AG10803 (cell line): ENCODE measurements at regions not wholly inside any gene's neighbourhood (a gene's known extent, or its start where the extent isn't known, plus 50 kb on each side); places are given as distances from the start of the nearest gene placed in this dataset.

ENCODE experiments used
- DNase-seq: peaks from one replicate; pipeline ENCODE4 v3.0.0; 2010; ENCODE audit warnings: low read depth
- H3K4me3 ChIP-seq: 2 replicates; pipeline ENCODE4 v1.5.1; 2011; ENCODE audit warnings: mild to moderate bottlenecking, low read length, control low read depth
- CTCF ChIP-seq: conservative IDR thresholded peaks from 2 replicates; pipeline ENCODE4 v1.5.1; 2011; ENCODE audit warnings: mild to moderate bottlenecking, low read length, control low read depth, inconsistent platforms

DNA sequence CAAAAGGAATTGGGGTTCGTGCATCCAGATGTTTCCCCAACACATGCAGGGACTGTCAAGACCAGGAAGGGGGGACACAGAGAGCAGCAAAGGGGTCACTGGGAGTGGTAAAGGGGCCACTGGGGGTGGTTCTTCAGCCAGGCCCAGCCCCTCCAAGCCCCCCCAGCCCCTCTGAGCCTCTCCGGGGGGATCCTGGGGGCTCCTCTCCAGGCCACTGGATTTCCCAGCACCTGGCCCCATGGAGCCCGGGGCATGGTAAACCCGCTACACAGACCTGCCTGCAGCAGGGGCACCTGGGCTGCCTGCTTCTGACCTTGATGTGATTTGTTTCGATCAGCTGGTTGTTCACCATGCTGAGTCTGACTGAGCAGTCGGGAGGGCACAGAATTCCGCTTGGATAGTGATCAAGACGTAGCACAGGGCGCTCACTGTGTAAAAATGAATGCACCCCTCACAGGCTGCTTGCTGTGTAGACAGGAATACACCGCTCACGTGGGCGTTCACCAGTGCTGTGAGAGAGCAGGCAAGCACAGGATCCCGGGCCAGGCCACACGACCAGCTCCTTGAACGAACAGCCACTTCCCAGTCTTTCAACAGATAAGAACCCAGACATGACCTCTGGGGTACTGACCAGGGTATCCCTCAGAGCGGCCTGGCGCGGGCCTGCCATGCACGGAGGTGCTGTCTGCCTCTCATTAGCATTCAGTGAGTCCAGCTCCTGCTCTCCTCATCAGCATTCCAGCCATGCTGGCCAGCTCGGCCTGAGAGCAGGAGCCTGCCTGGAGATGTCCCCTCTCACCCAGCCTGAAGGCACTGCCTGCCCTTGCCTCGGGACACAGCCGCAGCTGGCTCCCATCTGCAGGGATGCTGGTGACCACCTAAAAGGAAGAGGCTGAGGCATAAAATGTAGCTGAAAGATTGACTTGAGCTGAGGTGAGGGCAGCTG lies 73.3 kb upstream of the OTOS start:
- no peak overlapping the region for H3K4me3 ChIP-seq
- no peak for TF ChIP-seq CTCF
- no peak for DNase-seq

DNA sequence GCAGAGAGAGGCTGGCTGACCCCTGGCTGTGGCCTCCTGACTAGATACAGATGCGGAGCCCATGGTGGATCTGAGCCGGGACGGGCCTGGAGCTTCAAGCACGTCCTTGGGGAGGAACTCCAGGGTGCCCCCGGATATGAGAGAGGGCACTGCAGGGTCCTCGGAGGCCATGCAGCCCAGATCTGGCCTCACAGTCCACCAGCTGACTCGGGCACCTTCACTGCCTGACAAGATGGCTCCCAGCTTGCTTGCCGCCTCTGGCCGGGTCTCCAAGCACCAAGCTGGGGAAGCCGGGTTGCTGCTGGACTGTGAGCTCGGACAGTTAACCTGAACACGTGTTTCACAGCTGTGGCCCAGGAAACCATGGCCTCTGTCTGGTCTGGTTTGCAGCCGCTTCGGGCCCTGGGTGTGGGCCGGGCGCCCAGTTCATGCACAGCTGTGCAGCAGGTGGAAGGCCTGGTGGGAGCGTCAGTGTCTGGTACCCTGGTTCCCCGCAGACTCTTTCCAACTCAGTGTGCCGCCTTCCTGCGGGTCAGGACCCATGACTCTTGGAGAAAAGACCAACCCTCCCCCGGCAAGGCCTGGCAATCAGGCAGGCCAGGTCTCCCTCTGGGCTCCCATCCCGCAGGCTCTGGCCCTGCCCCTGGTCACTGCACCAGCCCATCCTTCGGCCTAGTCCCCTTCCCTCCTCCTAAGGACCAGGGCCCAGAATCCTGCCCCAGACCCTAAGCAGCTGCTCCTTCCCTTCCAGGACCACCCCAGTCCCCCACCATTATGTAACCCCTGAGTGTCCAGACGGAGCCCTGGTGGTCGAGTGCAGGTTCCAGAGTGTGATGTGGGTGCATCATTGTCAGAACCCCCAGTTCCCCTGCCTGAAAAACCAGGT lies 74.6 kb upstream of the OTOS start:
- peak; percentile 24 for DNase-seq
- TF ChIP-seq CTCF, result no peak
- H3K4me3 ChIP-seq, result no peak overlapping the region

- DNase-seq, result no peak
- no peak overlapping the region for H3K4me3 ChIP-seq
- no peak for TF ChIP-seq CTCF
Observed at GRCh38 chr2:240215676-240216051, 75.2 kb upstream of the OTOS start.

DNA sequence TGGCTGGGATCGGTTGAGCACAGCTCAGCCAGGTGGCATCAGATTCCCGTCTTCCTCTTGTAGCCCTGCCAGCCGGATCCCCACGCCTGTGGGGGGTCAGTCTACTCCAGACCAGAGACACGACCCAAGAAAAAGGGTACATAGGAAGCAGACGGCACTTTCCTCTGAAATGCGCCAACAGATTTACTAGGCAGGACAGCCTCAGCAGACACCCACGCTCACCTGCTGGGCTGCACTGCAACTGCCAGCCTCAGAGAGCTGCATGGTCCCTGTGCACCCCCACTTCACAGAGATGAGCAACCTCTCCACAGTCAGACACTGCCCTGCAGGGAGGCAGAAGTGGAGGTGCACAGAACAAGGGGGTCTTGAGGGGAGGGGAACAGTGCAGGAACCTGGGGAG lies 75.7 kb upstream of the OTOS start:
- H3K4me3 ChIP-seq, result no peak overlapping the region
- no peak for TF ChIP-seq CTCF
- no peak for DNase-seq

GRCh38 chr2:240217431-240218301 lies 77.2 kb upstream of the OTOS start:
- no peak for TF ChIP-seq CTCF
- DNase-seq, result no peak
- no peak overlapping the region for H3K4me3 ChIP-seq

DNA sequence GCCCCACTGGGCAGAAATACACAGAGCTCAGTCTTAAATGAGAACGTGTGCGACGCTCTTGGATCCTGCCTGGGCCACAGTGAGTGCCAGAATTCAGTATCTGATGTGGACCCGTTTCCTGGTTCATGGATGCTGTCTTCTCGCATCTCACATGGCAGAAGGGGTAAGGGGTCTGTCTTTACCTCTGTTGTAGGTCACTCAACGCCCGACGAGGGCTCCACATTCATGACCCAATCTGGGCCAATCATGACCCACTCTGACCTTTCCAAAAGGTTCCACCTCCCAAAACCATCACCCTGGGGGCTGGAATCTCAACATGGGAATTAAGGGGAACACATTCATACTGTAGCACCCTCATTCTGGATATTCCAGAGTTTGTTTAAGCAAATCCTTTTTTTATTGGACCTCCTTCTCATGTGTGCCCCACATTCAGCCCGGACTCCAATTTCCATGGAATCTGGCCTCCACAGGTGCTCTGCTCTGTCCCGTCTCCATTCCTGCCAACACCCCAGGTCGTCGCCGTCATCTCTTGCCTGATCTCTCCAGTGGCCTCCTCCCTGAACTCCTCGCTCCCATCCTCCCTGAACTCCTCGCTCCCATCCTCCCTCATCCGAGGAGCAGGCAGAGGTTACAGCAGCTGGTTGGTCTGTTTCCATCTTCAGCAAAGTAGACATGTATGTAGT lies 78.9 kb upstream of the OTOS start:
- no peak for TF ChIP-seq CTCF
- no peak for DNase-seq
- no peak overlapping the region for H3K4me3 ChIP-seq
